NAMALWA (cell line): ENCODE measurements at regions not wholly inside any gene's neighbourhood (a gene's known extent, or its start where the extent isn't known, plus 50 kb on each side); places are given as distances from the start of the nearest gene placed in this dataset.

Source experiments
- DNase-seq: peaks from one replicate; pipeline ENCODE4 v3.0.0-alpha.2; 2015; ENCODE audit warnings: low spot score

DNA sequence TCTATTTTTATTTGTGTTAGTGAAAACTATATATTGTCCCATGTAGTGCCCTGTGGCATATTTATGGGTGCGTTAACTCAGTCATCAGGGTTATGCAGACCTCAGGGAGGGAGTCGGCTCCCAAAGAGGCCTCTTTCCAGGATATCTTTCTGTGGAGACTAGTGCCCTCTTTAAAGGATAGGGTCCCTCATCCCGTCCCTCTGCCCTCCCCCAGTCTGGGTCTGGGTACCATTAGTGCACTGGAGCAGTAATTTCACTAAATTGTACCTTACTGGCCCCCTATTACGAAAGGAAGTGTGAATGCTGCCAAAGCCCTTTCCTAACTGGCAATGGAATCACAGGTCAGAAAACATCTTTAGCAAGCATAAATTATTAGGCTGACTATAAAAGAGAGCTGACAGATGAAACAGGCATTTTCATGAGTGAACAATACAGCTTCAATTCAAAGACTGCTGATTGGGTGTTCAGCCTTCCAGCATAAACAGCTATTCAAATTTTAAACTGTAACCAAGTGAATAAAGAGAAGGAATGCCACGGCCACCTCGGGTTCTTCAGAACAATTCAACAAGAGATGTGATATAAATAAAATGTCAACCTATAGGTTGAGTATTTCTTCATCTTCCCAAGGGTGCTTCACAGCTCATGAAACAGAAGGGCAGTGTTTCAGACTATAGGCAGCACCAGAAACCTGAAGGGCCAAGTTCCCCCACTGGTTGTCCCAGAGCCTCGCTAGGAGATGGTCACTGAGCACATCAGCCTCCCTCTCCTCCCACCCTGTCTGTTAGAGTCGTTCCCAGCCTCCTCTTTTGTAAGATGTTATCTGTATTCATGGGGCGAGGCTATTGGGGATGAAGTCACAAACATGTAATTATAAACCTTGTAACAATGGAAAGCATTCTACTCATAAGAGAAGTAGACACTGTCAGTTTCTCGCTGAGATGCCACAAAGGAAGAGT, 318.7 kb downstream of the TMEM161B start:
- DNase-seq = no peak

- no peak for DNase-seq
These were observed 320.2 kb downstream of the TMEM161B start for GRCh38 chr5:87948486-87948885.

DNA sequence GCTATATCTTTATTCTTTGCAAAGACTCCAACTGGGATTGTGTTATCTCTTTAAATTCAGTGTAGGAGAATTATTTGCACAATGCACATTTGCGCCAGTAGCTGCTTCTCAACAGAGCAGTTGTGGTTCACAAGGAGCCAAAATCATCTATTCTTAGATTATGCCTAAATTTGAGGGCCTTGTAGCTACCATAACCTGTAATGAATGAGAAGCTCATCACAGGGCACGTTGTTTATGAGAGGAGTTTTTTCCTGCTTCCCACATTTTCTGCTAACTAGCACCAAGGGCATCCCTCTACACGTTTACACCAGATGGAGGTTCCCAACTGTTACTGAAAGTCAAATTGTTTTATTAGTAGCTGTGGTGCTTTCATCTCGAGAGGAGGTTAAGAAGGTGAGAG, 322.4 kb downstream of the TMEM161B start:
- no peak for DNase-seq

DNA sequence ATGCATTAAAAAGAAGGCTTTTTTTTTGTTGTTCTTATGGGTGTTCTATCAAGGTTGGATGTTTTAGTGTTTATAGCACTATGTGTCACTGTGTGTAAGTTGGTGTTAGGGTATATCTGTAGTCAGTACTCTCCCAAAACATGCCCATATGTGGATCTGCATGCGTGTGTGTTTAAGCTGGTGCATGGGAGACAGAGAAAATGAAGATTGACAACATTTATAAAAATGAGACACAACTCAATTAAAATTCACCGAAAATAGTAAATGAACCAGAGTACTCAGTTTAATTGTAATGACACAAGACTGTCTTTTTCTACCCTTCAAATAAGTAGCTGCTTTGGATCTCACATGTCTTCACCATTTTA, 323.4 kb downstream of the TMEM161B start:
- no peak for DNase-seq

- no peak for DNase-seq
These were observed 323.9 kb downstream of the TMEM161B start for GRCh38 chr5:87944553-87945285.

DNA sequence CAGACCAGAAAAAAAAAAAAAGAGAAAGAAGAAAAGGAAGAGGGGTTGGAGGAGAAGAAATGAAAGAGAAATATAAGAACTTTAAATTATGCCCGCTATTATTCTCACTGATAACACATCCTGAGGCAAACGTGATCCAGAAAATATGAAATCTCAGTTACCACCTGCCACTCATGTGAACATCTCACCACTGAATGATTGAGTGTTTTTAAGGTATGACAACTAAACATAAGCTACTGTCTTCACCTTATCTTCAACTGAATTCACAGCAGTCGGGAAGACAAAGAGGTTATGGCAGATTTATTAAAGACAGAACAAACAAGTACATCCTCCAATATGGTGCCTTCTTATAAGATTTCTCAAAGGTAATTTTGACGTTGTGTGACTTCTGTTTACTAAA, 327.9 kb downstream of the TMEM161B start:
- no peak for DNase-seq

DNA sequence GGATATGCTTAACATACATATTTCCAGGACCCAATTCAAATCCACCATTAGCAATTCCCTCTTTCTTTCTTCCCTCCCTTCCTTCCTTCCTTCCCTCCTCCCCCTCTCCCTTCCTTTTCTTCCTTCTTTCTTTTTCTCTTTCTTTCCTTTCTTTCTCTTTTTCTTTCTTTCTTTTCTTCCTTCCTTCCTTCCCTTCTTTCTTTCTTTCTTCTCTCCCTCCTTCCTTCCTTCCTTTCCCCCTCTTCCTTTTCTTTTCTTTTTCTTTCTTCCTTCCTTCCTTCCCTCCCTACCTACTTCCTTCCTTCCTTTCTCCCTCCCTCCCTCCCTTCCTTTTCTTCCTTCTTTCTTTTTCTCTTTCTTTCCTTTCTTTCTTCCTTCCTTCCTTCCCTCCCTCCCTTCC, 332.0 kb downstream of the TMEM161B start:
- no peak for DNase-seq

DNA sequence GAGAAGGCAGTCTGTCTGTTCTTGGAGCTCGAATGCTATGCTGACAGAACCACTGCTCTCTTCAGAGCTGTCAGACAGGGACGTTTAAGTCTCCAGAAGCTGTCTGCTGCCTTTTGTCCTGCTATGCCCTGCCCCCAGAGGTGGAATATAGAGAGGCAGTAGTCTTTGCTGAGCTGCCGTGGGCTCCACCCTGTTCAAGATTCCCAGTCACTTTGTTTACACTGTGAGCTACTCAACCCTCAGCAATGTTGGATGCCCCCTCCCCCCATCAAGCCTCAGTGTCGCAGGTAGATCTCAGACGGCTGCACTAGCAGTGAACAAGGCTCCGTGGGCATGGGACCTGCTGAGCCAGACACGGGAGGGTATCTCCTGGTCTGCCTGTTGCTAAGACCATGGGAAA, 344.2 kb downstream of the TMEM161B start:
- DNase-seq = no peak

- DNase-seq = no peak
These were observed 352.3 kb downstream of the TMEM161B start for GRCh38 chr5:87916320-87916719.

DNA sequence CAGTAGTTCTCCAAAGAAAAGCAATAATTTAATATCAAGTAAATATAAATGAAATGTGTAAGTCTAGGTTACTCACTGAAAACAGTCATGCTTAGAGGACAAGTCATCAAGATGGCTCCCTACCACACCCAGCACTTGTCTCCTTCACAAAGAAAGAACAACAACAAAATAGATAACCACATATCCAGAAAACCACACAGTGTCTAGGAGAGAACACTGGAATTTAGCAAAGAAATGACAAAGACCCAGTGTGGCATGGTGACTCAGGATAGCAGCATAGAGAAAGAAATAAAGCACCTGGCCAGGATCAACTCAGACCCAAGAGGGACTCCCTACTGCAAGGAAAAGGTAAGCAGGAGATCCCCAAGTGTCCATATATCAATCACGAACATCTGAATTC, 356.2 kb downstream of the TMEM161B start:
- no peak for DNase-seq

DNA sequence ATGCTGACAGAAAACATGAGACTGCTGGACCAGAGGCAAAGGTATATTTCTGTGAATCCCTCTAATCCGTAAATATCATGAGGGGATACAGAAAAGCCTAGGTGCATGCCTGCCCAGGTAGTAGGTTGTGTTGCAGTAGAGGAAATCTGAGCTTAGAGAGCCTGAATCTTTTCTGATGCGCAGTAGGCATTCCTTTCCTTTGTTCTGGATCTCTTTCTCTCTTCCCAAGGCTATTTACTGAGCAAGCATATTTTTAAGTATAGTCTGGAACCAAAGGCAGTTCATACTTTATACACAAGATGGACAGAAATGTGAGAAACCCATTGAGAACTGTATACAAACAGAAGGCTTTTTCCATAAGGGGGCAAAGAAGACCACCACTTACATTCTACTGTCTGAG, 359.3 kb downstream of the TMEM161B start:
- no peak for DNase-seq

- DNase-seq = no peak
These were observed 361.7 kb downstream of the TMEM161B start for GRCh38 chr5:87906962-87907361.

GRCh38 chr5:87900419-87900818, 368.2 kb downstream of the TMEM161B start:
- no peak for DNase-seq

DNA sequence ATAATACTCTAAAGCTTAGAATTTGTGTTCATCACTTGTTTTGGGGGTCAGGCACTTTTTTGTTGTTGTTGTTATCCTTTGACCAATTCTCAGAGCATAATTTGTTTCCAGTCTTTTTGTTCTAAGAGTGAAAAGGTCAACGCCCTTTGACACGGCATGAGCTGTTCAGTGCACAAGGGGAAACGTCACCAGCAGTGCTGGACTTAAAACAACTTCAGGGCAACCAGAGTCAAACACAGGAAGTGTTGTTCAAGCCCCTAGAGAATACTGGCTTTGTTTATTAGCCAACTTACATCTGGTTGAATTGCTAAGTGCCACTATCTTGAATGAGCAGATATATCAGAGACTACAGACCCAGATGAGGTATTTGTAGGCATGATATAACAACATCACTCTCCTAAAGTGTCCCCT, 368.9 kb downstream of the TMEM161B start:
- peak; percentile 72 for DNase-seq

GRCh38 chr5:87899208-87899661, 369.4 kb downstream of the TMEM161B start:
- DNase-seq = peak; percentile 32

- no peak for DNase-seq
These were observed 370.1 kb downstream of the TMEM161B start for GRCh38 chr5:87898574-87898973.

- DNase-seq = no peak
These were observed 380.5 kb downstream of the TMEM161B start for GRCh38 chr5:87888139-87888538.

- DNase-seq = no peak
These were observed 381.4 kb downstream of the TMEM161B start for GRCh38 chr5:87887247-87887646.

DNA sequence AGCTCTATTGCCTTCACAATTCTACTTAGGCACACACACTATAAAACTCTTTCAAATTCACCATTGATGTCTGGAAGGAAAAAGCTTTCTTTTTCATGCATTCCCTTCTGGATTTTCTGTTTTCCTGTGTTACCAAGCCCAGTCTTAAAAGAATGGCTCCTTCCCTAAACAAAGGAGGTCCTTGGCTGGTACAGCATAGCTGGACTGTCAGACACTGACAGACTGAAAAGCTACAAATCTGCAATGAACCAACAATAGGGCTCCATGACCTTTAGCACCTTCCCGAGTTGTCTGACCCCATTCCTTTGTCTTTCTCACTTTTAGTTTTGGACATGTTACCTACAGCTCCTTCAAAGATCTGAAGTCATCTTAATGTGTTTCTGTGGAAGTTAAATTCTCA, 382.5 kb downstream of the TMEM161B start:
- DNase-seq = no peak

- DNase-seq = no peak
These were observed 382.9 kb downstream of the TMEM161B start for GRCh38 chr5:87885758-87886157.

DNA sequence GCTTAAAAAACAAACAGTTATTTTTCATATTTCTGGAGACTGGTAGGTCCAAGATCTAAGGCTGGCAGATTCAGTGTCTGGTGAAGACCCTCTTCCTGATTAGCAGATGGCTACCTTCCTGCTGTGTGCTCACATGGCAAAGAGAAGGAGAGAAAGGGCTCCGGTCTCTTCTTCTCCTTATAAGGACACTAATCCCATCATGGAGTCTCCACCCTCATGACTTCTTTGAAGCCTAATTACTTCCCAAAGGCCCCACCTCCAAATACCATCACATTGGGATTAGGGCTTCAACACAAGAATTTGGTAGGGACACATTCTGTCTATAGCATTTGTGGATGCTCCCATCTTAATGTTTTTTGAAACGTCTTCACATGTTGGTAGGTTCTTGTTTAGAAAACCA, 391.1 kb downstream of the TMEM161B start:
- DNase-seq = no peak

DNA sequence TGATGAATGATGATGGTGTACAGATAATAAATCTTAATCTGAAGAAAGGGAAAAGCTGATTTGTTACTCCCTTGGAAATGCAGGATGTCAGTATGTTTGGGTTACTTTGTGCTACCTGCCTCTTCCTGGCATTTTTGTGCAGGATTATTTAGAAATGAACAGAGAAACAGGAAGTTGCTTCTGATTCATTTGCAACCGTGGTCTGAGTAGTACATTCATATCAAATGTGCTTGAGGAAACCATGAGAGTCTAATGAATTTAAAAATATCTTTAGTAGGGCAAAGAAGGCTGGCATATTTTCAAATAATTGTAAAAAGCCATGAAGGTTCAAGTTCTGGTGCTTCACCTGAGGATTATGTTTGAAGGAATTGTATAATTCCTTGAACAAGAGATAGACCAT, 391.6 kb downstream of the TMEM161B start:
- DNase-seq = no peak

DNA sequence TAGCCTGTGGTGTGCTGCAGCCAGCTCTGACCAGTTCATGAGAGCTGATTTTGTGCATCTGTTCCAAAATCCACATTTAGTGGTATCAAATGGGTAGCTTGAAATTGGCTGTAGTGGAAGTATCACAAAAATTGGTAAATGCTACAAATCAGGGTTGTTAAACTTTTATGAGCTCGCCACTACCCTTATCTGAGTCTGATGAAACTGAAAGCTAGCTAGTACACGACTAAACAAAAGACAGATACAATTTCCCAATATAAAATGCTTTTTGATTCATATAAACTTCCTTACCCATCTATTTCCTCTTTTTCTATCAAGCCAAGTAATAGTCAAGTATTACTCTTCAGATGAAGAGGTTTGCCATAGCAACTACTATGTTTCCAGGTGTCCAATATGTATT, 392.0 kb downstream of the TMEM161B start:
- DNase-seq = no peak
